HG03378 (cell line): ENCODE measurements at regions not wholly inside any gene's neighbourhood (a gene's known extent, or its start where the extent isn't known, plus 50 kb on each side); places are given as distances from the start of the nearest gene placed in this dataset.

Source experiments
- ATAC-seq: cut with Tn5 transposase; IDR thresholded peaks from one replicate; pipeline ENCODE4 v1.9.1; 2021; ENCODE audit warnings: mild to moderate bottlenecking, moderate library complexity; ENCODE audit not compliant: unreplicated experiment

- no peak for ATAC-seq
Observed at GRCh38 chr15:98410328-98410727, 238.0 kb upstream of the IGF1R start.

- no peak for ATAC-seq
Observed at GRCh38 chr15:98412852-98413251, 235.5 kb upstream of the IGF1R start.

GRCh38 chr15:98413933-98414546, 234.3 kb upstream of the IGF1R start:
- ATAC-seq: no peak

- ATAC-seq: no peak
Observed at GRCh38 chr15:98416222-98416855, 232.0 kb upstream of the IGF1R start.

GRCh38 chr15:98417346-98417745, 231.0 kb upstream of the IGF1R start:
- ATAC-seq: no peak

GRCh38 chr15:98418122-98418521, 230.2 kb upstream of the IGF1R start:
- no peak for ATAC-seq

GRCh38 chr15:98419173-98419780, 229.1 kb upstream of the IGF1R start:
- no peak for ATAC-seq

- ATAC-seq: no peak
Observed at GRCh38 chr15:98420837-98421236, 227.5 kb upstream of the IGF1R start.

GRCh38 chr15:98421419-98422129, 226.8 kb upstream of the IGF1R start:
- ATAC-seq: peak; percentile 70

GRCh38 chr15:98422130-98422478, 226.2 kb upstream of the IGF1R start:
- no peak for ATAC-seq

- ATAC-seq: no peak
Observed at GRCh38 chr15:98425173-98425572, 223.2 kb upstream of the IGF1R start.

- ATAC-seq: no peak
Observed at GRCh38 chr15:98427321-98427720, 221.0 kb upstream of the IGF1R start.

- ATAC-seq: peak; percentile 78
Observed at GRCh38 chr15:98428253-98428989, 219.9 kb upstream of the IGF1R start.

- ATAC-seq: no peak
Observed at GRCh38 chr15:98431171-98431570, 217.2 kb upstream of the IGF1R start.

GRCh38 chr15:98433346-98433745, 215.0 kb upstream of the IGF1R start:
- ATAC-seq: no peak

GRCh38 chr15:98433856-98434255, 214.5 kb upstream of the IGF1R start:
- no peak for ATAC-seq

- ATAC-seq: no peak
Observed at GRCh38 chr15:98437752-98438151, 210.6 kb upstream of the IGF1R start.

- no peak for ATAC-seq
Observed at GRCh38 chr15:98438326-98438725, 210.0 kb upstream of the IGF1R start.

- ATAC-seq: no peak
Observed at GRCh38 chr15:98438907-98439306, 209.4 kb upstream of the IGF1R start.

GRCh38 chr15:98439523-98439942, 208.8 kb upstream of the IGF1R start:
- ATAC-seq: no peak

- ATAC-seq: no peak
Observed at GRCh38 chr15:98440917-98441316, 207.4 kb upstream of the IGF1R start.
